ENCODE measurements at regions not wholly inside any gene's neighbourhood (a gene's known extent, or its start where the extent isn't known, plus 50 kb on each side); places are given as distances from the start of the nearest gene placed in this dataset.

DNA sequence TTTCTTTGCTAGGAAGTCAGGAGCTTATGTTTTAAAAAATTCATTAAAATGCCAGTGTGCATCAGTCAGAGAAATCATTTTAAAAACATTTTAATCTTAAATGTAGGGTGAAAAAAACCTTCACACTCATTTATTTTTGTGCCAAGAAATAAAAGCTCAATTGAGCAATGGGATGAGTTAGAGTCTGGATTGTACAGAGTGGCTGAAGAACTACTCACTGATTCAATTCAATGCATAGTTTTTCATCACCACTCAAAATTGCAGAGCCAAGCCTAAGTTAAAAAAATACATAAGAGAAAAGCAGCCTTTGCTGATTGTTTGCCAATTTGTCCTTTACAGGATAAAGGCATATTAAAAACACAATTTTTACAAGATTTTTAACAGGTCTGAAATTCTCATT, 168.2 kb upstream of the DMRTA1 start:
- TF ChIP-seq, protein P1, sequence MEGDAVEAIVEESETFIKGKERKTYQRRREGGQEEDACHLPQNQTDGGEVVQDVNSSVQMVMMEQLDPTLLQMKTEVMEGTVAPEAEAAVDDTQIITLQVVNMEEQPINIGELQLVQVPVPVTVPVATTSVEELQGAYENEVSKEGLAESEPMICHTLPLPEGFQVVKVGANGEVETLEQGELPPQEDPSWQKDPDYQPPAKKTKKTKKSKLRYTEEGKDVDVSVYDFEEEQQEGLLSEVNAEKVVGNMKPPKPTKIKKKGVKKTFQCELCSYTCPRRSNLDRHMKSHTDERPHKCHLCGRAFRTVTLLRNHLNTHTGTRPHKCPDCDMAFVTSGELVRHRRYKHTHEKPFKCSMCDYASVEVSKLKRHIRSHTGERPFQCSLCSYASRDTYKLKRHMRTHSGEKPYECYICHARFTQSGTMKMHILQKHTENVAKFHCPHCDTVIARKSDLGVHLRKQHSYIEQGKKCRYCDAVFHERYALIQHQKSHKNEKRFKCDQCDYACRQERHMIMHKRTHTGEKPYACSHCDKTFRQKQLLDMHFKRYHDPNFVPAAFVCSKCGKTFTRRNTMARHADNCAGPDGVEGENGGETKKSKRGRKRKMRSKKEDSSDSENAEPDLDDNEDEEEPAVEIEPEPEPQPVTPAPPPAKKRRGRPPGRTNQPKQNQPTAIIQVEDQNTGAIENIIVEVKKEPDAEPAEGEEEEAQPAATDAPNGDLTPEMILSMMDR (IDR thresholded peaks at IDR 0.05; ENCODE audit: unreplicated experiment in 3 of 3) = no peak
- Mint-ChIP-seq H3K27me3 (ENCODE audit: low read depth) (no peaks in the 10 kb centered on the region), H3K4me3 (no peak overlapping the region), H3K27ac (no peak overlapping the region), H3K36me3 (ENCODE audit: low read depth) (no peaks in the 10 kb centered on the region), H3K9me3 (no peaks in the 10 kb centered on the region), H3K4me1 (no peaks in the 10 kb centered on the region)

DNA sequence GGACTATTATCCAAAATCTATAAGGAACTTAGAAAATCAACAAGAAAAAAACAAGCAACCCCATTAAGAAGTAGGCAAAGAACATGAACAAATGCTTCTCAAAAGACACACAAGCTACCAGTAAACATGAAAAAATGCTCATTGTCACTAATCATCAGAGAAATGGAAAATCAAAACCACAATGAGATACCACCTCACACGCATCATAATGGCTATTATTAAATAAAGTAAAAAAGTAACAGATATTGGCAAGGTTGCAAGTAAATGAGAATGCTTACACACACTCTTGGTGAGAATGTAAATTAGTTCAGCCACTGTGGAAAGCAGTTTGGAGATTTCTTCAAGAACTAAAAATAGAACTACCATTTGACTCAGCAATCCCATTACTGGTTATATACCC, 167.0 kb upstream of the DMRTA1 start:
- no peaks in the 10 kb centered on the region for H3K36me3 Mint-ChIP-seq (ENCODE audit: low read depth)
- H3K4me1 Mint-ChIP-seq = no peaks in the 10 kb centered on the region
- no peaks in the 10 kb centered on the region for H3K9me3 Mint-ChIP-seq
- H3K4me3 Mint-ChIP-seq = no peak overlapping the region
- no peaks in the 10 kb centered on the region for H3K27me3 Mint-ChIP-seq (ENCODE audit: low read depth)
- TF ChIP-seq, protein P1 (IDR thresholded peaks at IDR 0.05; ENCODE audit: unreplicated experiment in 3 of 3) = no peak
- H3K27ac Mint-ChIP-seq = no peak overlapping the region

DNA sequence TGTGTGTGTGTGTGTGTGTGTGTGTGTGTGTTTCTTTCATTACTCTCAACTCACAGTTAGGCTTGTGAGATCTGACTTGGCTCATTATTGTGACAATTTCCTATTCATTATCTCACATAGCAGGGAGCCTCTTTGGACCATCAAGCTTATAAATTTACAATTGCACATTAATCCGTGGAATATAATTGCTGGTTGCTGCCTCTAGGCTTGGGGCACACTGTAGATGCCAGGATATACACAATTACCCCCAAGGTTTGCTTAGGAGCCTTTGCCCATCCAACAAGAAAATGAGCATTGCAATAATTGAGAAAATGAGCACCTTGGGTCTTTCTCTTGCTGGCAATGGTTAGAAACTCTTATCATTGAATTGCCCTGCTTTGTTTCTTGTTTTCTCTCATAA, 161.6 kb upstream of the DMRTA1 start:
- Mint-ChIP-seq H3K36me3 (ENCODE audit: low read depth) (no peaks in the 10 kb centered on the region), H3K4me3 (no peak overlapping the region), H3K27me3 (ENCODE audit: low read depth) (no peaks in the 10 kb centered on the region), H3K27ac (no peak overlapping the region), H3K9me3 (no peaks in the 10 kb centered on the region), H3K4me1 (no peaks in the 10 kb centered on the region)
- TF ChIP-seq, protein P1 (IDR thresholded peaks at IDR 0.05; ENCODE audit: unreplicated experiment in 3 of 3) = no peak

DNA sequence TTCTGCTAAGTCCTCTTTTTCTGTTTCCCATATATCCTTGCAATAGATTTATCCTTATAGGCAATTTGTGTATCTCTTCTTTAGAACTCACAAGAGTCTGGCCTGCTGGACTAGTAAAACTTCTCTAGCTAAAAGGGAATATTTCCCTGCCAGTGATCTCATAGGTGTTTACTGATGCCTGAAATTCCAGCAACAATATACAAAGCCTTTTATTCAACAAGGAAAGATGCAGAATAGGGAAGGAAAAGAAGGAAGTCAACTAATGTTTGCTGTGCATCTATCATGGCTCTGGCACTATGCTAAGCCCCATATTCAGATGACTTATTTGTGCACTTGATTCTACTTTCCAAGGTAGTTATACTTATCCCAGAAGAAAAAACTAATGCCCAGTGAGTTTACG, 160.0 kb upstream of the DMRTA1 start:
- no peaks in the 10 kb centered on the region for H3K36me3 Mint-ChIP-seq (ENCODE audit: low read depth)
- no peaks in the 10 kb centered on the region for H3K9me3 Mint-ChIP-seq
- H3K27ac Mint-ChIP-seq = no peak overlapping the region
- H3K4me1 Mint-ChIP-seq = no peaks in the 10 kb centered on the region
- no peak overlapping the region for H3K4me3 Mint-ChIP-seq
- TF ChIP-seq, protein P1 (IDR thresholded peaks at IDR 0.05; ENCODE audit: unreplicated experiment in 3 of 3) = no peak
- no peaks in the 10 kb centered on the region for H3K27me3 Mint-ChIP-seq (ENCODE audit: low read depth)

DNA sequence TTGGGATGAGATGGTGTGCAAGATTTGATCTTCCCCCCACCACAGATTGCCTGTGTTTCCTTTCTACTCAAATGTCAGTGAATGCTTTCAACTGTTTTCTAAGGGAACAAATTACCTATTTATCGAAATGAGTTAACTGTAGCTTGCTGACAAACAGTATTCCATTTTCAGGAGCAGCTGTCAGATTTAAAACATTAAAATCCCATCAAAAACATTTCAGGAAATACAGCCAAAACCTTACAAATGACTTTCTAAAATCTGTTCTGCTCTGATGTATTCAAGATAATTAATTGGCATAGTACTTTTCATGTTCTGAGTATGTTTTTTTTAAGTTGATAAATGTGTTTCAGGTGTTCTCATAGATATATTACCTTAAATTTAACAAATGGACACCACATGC, 158.0 kb upstream of the DMRTA1 start:
- Mint-ChIP-seq H3K27ac (no peak overlapping the region), H3K4me1 (no peaks in the 10 kb centered on the region), H3K27me3 (ENCODE audit: low read depth) (no peaks in the 10 kb centered on the region), H3K36me3 (ENCODE audit: low read depth) (no peaks in the 10 kb centered on the region), H3K4me3 (no peak overlapping the region), H3K9me3 (no peaks in the 10 kb centered on the region)
- TF ChIP-seq, protein P1 (IDR thresholded peaks at IDR 0.05; ENCODE audit: unreplicated experiment in 3 of 3) = no peak

DNA sequence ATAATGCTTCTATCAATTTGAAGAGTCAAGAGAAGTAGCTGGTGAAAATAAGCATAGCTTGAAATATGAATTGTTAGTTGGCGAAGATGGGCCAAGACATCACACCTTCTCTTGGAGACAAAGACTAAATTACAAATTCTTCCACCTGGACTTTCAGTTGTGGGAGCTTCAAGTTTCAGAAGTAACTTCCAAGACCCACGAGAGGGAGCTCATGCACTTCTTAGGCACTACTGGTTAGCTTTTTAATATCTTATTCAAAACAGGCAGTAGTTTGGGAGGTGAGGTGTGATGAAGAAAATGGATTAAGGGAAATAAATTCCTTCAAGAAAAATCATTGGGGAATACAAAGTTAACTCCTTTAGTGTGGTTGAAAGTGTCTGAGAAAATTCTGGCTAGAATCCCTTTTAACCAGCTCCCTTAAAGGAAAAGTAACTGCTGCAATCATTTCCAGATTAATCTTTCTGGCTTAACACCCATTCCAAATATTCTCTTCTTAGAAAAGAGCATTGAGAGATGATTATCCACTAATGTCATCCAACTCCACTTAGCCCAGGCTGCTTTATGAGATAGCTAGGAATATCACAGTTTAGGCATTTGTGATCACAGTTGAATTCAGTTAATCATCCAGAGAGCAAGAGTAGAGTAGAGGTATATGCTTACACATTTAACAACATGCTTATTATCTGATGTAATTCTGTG, 139.5 kb upstream of the DMRTA1 start:
- H3K4me1 Mint-ChIP-seq = no peaks in the 10 kb centered on the region
- no peaks in the 10 kb centered on the region for H3K27me3 Mint-ChIP-seq (ENCODE audit: low read depth)
- H3K27ac Mint-ChIP-seq = peak overlapping the region in 2 of 3 experiments; percentile 1 to 4
- no peaks in the 10 kb centered on the region for H3K36me3 Mint-ChIP-seq (ENCODE audit: low read depth)
- no peak overlapping the region for H3K4me3 Mint-ChIP-seq
- TF ChIP-seq, protein P1 (IDR thresholded peaks at IDR 0.05; ENCODE audit: unreplicated experiment in 3 of 3) = peak; percentile 73 to 88 (median 77)
- H3K9me3 Mint-ChIP-seq = peaks cover 4% of the 10 kb centered on the region

Measured in nephron (organoid).